GM12872 (cell line): ENCODE measurements at regions not wholly inside any gene's neighbourhood (a gene's known extent, or its start where the extent isn't known, plus 50 kb on each side); places are given as distances from the start of the nearest gene placed in this dataset.

ENCODE experiments used
- TF ChIP-seq, protein P1 (sequence below): IDR thresholded peaks from 3 replicates; pipeline ENCODE4 v1.5.1; 2011; ENCODE audit warnings: low read depth, mild to moderate bottlenecking, low read length, moderate library complexity; ENCODE audit not compliant: insufficient read depth

DNA sequence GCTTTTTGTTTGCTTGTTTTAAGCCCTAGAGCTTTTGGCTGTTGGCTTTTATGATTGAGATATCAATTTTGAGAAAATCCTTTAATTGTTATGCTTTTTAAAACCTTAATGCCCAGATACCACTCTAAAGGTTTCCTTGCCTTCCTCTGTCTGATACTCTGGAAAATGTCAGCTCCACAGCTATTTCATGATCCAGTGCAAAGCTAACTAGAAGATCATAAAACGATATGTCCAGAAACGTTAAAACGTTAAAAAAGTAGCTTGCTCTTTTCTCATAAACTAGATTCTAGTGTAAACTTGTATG is 189.5 kb upstream of the TENT5A start:
- TF ChIP-seq, protein P1, sequence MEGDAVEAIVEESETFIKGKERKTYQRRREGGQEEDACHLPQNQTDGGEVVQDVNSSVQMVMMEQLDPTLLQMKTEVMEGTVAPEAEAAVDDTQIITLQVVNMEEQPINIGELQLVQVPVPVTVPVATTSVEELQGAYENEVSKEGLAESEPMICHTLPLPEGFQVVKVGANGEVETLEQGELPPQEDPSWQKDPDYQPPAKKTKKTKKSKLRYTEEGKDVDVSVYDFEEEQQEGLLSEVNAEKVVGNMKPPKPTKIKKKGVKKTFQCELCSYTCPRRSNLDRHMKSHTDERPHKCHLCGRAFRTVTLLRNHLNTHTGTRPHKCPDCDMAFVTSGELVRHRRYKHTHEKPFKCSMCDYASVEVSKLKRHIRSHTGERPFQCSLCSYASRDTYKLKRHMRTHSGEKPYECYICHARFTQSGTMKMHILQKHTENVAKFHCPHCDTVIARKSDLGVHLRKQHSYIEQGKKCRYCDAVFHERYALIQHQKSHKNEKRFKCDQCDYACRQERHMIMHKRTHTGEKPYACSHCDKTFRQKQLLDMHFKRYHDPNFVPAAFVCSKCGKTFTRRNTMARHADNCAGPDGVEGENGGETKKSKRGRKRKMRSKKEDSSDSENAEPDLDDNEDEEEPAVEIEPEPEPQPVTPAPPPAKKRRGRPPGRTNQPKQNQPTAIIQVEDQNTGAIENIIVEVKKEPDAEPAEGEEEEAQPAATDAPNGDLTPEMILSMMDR: no peak

DNA sequence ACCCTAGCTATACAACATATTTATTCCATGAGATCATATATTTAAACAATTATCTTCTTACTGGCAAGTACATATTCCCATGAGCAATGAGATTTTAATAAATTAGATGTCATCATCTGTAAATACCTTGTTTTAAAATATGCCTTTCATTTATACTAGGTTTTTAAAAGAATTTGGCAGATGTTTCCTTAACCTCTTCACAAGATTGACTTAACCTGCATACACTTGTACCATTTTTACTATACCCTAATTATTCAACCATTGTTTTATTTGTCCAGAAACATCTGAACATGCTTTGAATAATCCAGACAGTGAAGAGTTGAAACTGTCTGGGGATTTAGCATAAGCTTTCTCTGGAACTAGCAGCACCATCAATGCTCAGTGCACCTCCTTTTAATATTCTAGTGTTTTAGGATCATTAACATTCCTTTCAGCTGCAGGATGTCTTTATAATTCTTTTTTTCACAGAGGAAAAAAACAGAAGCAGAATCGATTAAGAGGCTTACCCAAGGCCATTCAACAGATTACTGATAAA is 188.0 kb upstream of the TENT5A start:
- TF ChIP-seq, protein P1: no peak

GRCh38 chr6:81939766-81940165 is 187.3 kb upstream of the TENT5A start:
- TF ChIP-seq, protein P1: no peak

- TF ChIP-seq, protein P1: no peak
Observed at GRCh38 chr6:81938991-81939732, 186.7 kb upstream of the TENT5A start.

GRCh38 chr6:81938014-81938856 is 185.8 kb upstream of the TENT5A start:
- TF ChIP-seq, protein P1: no peak

DNA sequence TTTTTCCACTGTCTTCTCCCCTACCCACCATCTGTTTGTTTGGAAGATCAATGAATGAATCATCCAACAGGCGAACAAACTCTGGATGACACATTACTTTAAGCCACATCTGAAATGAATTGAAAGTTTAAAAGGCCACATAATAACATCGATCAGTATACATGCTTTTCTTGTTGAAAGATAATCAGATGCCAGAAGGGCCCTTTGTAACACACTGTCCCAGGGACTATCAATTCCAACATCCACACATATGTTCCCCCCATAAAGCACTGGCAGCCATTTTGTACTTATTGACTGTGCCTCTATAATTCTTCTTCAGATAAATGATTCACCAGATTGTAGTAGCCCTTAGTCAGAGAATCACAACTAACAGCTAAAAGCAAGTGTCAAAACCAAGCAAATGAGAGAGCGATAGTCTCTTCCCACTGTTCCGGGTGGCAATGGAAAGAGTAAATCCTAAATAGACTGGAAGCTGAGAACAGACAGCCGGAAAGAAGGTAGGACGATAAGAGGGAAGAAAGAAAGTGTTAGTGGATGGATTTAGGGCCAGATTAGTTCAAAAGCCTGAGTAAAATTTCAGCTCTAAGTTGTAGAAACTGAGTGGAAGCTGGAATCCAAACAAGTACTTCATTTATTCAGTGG is 184.9 kb upstream of the TENT5A start:
- TF ChIP-seq, protein P1: no peak

DNA sequence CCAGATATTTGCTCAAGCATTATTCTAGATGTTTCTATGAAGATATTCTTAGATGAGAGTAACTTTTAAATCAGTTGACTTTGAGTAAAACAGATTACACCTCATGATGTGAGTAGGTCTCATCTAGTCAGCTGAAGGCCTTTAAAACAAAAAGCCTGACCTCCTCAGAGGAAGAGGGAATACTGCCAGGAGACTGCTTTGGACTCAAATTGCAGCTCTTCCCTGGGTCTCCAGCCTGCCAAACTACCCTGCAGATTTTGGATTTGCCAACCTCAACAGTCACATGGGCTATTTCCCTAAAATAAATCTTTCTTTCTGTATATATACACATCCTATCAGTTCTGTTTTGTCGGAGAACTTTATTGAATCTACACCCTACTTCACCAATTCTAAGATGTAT is 182.5 kb upstream of the TENT5A start:
- TF ChIP-seq, protein P1: no peak
